NCI-H2107 treated with DMSO at 0.1 percent for 48 hours (cell line): ENCODE measurements at regions not wholly inside any gene's neighbourhood (a gene's known extent, or its start where the extent isn't known, plus 50 kb on each side); places are given as distances from the start of the nearest gene placed in this dataset.
"Not testable (repeated sequence)": the region's sequence is repeated elsewhere in the genome, so short reads cannot be mapped to it uniquely, and the experiment has no call there.

Source experiments
- DNase-seq: peaks from one replicate; lab custom pipeline; 2025; ENCODE audit not compliant: unreplicated experiment; lab: John Stamatoyannopoulos, UW

DNA sequence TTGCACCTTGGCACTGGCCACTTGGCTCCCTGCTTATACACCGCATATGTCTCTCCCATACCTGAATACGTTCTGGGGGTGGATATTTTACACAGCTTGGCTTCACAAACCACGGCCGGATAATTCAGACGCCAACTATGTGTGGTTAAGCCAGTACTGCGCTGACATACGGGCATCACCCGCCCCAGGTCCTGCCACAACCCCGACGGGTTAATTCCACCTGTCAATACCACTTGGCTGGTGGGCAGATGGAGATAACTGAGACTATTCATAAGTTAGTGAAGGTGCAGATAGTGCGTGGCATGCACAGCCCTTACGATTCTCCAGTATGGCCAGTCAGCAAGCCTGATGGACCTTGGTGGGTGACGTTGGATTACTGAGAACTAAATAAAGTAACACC is 696.3 kb upstream of the AGA start:
- DNase-seq: no peak

DNA sequence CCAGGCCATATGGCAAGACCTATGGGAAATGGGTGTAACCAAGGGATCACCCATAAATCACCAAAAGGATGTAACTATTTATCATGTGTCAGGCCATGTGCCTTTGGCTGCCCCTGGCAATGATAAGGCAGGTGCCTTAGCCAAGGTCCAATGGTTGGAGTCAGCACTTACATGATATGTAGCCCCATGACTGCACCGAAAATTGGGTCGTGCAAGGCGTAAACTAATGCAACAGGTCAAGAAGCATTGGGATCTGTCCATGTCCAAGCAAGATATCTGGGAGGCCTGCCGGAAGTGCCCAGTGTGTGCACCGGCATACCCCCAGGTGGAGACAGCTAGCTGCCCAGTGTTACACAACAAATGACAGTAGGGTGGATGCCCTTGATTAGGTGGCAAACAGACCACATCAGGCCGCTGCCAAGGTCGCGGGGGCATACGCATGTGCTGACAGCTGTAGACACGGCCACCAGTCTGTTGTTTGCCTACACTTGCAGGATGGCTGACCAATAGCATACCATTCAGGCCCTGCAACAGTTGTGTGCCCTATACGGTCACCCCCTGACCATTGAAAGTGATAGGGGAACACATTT is 698.2 kb upstream of the AGA start:
- no peak for DNase-seq

DNA sequence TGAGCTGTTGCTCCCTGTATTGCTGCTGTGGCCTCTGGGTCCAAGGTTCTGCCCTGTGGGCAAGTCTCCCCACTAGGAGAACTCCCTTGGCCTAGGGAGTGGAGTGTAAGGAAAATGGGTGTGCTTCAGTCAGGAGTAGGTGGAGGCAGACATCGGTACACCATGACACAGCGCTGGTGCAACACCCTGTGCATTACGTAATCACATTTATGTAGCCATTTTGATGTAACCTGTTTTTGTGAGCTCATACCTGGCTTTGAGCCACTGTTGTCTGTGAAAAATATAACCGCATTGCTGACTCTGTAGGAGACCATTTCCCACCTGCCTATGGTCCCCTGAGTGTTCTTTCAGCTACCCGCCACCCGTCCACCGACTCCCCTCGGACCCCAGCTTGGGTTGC is 700.5 kb upstream of the AGA start:
- no peak for DNase-seq

DNA sequence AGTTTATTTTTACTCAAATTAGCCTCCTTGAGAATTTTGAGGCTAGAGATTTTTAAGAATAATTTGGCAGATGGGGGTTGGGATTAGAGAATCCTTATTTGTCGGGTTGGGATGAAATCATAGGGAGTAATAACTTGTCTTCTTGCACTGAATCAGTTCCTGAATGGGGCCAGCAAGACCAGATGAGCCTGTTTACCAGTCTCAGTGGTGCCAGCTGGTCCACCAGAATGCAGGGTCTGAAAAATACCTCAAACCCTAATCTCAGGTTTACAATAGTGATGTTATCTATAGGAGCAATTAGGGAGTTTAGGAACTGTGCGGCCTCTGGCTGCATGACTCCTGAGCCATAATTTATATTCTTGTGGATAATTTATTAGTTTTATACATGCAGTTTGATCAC is 705.9 kb upstream of the AGA start:
- DNase-seq: no peak

DNA sequence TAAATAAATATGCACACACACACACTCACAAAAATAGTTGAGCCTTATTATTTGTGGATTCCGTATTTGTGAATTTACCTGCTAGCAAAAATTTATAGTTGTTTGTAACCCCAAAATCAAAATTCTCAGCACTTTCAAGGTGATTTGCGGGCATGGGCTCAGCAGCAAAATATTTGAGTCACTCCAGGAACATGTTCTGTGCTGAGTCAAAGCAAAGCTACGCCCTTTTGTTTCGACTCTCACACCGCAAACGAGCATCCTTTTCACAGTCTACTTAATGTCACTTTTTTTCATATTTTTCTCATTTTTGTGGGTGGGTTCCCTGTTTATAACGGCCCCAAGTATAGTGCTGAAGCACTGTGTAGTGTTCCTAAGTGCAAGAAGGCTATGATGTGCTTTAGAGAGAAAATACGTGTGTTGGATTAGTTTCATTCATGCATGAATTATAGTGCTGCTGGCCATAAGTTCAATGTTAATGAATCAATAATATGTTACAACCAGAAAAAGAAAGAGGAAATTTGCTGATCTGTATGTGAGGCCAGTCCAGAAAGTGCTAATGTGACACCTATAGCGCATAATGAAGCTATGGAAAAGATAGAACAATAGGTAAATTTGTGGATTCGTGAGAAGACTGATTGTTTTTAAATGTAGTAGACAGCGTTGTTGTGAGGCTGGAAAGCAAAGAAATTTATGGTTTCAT is 723.2 kb upstream of the AGA start:
- no peak for DNase-seq

DNA sequence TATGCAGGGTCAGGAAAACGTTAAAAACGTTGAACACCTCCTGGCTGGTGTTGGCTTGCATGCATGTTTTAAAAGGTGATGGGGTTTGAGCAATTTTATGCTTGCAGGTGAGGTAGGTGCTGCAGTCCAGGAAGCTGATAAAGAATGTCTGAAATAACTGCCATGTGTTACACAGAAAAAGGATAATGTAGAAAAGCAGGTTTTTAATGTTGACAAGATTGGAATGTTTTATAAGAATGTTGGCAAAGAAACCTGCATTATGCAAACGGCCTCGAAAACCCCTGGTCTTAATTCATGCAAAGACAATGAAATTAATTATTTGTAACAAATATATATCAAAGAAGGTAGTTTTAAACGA is 723.7 kb upstream of the AGA start:
- no peak for DNase-seq

DNA sequence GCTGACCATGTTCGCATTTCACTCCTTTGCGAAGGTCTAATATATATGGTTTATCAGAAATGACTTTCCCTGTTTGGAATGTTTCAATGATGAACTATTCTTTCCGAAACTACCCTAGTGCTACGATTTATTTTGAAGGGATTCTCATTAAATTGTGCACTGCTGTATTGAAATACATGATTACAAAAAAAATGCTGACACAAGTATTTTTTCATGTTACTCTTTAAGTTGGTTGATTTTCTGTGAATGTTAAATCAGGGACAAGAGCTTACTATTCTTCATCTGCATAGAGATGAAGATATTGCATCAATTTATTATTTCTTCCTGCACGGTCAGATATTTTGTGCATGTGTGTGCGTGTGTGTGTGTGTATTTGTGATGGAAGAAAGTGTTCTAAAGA is 731.5 kb upstream of the AGA start:
- DNase-seq: no peak

DNA sequence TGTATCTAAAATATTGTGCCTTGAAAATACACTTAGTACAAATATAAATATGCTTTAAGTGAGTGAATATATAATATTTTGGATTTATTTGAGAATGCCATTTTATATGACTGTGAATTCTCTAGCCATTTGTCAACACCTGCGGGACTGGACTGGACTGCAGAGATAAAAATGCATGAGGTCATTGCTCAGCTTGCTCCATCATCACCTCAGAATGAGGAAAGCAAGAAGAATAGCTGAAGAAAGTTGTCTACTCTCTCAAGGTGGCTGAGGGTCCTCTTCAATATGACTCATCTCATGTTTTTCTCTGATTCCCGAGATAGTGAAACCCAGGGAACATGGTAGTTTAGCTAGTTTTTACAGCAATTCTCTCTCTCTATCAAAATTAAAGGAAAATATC is 732.5 kb upstream of the AGA start:
- no peak for DNase-seq

DNA sequence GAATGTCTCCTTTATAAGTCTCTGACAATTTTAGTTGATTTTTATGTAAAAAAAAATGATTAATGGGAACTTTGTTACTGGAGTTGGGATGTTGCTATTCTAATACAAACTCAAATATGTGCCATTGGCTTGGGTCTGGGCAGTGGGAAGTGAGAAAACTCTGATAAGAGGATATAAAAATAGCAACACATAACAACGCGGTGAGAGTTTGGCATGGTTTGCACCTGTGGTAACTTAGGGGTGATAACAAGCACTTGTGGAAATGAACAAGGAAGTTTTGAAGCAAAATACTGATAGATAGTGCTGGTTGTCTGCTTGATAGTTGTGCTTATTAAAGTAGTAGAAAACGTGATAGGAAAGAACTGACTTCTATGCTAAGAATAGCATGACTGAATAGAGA is 743.3 kb upstream of the AGA start:
- no peak for DNase-seq

DNA sequence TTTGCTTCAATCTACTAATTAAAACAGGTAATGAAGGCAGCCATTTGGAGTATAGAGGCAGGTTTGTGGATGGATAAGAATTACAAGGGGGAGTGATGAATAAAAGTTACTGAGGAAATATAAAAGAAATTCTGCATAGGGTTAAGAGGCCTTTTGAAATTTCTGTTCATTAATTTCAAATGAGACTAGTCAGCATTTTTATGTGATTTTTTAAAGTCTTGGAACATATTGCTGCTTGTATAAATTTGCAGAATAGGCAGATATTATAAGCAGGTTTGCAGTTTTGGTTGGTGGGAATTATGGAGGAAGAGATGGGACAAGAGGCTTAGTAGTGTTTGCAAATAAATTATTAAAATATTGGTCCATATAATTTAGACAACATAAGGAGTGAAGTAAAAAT is 750.4 kb upstream of the AGA start:
- no peak for DNase-seq

DNA sequence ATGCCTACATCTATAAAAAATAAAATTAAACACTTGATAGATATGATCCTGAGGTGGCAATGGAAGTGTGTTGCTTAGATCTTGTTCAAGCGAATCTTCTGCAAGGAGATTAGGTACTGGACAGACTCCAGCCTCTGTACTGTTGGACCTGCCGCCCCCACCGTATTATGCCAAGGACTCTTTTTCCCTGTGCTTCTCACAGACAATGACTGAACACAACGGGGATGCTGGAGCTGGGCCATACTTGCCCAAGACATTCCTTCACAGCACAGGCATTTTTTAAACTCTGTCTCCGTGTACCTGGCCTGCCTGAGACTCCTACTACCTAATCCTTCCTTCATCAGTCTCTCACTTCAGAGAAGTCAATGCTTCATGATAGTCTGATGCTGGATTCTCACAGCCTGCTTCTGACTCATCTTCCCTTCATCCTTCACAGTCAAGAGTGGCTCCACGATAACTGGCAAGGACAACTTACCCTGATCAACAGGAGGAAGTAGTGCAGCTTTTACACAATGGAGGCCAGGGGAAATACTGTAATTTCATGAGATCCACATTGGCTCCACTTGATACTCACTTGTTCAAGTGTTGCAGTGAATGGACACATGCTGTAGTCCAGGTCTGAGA is 754.6 kb upstream of the AGA start:
- DNase-seq: no peak

DNA sequence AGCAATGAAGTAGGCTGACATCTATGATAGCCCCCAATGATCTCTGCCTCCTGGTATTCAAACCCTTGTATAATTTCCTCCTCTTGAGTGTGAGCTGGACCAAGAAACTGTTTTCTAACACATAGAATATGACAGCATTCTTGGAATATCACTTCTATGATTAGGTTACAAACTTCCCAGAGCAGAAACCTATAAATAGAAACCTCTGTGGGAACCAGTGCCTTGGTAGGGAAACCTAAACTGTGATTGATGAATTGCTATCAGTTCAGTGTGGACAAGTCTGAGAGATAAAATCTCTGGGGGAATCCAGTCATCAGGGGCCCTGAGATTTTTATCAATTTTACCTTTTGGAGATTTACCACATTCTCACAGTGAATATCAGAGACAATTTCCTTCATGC is 756.5 kb upstream of the AGA start:
- DNase-seq: no peak

DNA sequence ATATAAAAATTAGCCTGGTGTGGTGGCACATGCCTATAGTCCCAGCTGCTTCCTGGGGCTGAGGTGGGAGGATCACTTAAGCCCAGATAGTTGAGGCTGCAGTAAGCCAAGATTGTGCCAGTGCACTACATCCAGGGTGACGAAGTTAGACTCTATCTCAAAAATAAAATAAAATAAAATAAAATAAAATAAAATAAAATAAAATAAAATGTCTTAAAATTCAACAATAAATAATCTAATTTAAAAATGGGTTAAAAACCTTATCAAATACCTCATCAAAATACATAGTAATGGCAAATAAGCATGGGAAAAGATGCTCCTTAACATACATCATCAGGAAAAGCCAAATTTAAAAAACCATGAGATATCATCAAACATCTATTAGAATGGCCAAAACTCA is 760.2 kb upstream of the AGA start:
- no peak for DNase-seq

DNA sequence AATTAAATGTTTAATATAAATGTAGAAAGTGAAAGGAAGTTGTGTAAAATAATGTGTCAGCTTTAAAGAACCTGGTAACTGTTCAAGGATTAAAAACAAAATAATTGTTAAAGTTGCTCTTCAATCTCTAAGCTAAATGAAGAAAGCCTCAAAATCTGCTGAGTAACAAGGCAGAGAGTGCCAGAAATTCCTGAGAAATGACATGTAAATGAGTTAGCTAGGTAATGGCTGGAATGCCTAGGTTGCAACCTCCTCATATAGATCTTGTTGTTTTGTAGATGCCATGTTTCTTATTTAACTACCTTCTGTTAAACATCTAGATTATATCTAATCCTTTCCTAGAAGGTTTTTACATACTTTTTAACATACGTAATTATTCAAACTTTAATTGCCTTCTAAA is 763.6 kb upstream of the AGA start:
- no peak for DNase-seq

DNA sequence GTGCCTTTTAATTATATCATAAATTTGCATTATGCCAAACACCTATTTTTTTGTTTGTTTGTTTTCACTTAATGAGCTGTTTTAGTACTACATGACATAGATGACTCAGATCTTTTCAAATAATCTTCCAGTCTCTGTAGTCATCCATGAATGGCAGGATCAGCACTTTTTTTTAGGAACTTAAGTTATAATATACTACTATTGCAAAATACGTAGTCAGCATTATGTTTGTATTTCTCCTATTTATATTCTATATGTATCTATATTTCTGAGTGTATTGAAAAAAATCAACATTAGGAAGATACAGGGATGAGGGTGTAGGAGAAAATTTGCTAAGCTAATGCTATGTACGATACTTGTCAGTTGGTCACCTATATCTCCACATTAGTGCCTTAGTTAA is 773.1 kb upstream of the AGA start:
- no peak for DNase-seq

DNA sequence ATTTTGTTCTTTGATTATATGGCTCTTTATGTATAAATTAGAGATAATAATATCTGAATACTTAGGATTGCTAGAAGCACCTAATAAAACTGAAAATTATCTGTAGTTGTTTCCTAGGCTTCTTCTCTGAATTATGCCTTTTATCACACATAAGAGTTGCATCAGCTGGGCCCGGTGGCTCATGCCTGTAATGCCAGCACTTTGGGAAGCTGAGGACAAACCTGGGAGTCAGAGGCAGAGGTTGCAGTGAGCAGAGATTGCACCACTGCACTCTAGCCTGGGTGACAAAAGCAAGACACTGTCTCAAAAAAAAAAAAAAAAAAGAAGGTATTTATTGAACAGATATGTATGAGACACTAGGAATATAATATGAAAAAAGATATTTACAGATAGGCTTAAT is 773.5 kb upstream of the AGA start:
- no peak for DNase-seq

DNA sequence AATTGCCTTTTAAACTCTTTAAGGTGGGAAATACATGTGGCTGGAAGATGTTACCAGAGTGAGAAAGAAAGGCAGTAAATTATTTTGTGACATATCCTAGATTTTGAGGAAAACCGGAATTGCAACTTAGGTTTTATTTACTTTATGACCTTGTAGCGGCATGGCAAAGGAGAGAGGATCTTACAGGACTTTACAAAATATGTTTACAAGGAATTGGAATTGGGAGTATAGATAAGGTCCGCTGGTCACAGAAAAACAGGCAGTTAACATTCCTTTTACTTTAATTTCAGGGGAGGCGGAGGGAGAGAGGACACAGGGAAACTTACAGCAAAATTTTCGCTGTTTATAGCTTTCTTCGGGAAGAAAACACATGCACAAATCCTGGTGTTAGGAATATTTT is 784.2 kb upstream of the AGA start:
- not testable (repeated sequence) for DNase-seq

DNA sequence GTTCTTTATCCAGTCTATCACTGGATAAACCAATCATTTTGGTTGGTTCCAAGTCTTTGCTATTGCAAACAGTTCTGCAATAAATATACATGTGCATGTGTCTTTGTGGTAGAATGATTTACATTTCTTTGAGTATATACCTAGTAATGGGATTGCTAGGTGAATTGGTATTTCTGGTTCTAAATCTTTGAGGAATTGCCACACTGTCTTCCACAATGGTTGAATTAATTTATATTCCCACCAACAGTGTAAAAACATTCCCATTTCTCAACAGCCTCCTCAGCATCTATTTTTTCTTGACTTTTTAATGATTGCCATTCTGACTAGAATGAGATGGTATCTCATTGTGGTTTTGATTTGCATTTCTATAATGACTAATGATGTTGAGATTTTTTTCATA is 791.7 kb upstream of the AGA start:
- no peak for DNase-seq

DNA sequence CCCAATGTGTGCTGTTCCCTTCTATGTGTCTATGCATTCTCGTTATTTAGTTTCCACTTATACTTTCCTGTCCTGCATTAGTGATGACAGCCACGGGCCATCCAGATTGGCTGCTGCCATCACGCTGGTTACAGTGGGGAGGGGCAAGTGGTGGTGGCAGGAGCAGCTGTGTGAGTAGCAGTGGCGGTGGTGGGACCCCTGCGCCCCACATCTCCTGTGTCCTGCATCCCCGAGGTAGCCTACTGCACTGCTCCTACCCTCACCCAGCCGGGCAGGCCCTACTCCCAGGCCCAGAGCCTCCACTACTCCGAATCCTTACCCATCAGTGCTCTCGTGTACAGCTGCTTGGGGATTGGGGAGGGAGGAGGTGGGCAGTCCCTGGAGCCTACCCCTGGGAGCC is 798.7 kb upstream of the AGA start:
- DNase-seq: no peak

DNA sequence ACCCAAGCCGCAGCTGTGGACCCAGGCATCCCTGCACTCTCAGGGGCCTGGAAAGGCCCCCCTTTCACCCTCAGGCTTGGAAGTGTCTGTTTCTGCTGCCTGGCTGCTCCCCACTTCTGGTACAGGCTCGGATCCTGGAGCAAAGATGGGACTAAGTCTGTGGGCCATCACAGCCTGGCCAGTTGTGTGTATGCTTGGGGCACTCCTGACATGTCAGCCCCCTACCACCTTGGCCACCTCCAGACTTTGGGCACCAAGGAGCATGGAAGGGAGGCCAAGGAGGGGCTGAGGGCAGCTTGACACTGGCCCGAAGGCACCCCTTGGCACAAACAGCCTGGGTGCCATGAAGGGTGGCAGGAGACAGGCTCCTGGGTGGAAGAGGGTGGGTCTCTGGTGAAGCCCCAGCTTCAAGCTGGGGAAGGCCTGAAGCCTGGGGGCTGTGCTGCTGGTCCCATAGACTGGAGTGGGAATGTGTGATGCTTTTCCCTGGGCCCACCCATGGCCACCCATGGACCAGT is 799.4 kb upstream of the AGA start:
- no peak for DNase-seq

DNA sequence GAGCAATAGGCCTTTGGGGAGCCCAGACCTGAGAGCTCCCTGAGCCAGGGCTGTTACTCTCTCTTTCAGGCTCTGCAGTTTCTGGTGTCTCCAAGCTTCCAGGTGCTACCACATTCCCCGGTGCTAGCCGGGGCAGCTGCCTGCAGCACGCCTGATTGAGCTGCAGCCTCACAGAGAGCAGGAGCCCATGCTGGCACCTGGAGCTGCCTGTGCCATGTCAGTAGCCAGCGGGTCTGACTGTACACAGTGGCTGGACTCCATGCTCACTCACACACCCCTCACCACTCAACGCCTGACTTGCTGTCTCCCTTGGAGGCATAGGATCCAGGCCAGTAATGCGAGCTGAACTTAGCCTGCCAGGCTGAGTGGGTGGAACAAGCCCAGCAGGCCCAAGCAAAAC is 800.4 kb upstream of the AGA start:
- DNase-seq: no peak

DNA sequence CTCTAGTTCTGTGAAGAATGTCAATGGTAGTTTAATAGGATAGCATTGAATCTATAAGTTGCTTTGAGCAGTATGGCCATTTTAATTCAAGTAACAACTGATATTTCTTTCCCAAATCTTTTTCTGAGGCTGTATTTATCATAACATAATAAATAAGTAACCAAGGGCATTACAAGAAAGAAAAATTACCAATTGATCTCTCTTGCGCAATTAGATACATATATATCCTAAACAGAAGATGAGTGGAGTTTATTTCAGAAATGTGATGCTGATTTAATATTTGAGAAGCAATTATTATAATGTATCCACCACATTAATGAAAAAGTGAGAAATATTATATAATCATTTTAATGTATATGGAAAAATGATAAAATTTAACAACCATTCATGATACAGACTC is 802.5 kb upstream of the AGA start:
- DNase-seq: no peak

DNA sequence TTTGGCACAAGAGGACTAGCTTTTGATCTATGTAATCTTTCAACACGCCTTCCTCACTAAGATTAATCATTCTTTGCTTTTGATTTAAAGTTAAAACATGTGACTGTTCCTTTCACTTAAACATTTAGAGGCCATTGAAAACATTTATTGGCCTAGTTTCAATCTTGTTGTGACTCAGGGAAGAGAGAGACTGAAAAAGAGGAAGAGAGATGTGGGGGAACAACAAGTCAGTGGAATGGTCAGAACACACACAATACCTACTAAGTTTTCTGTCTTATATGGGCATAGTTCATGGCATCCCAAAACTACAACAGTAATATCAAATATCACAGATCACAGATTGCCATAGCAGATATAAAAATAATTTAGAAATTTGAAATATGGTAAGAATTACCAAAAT is 812.9 kb upstream of the AGA start:
- no peak for DNase-seq
